NCI-H82 treated with DMSO at 0.1 percent for 48 hours (cell line): ENCODE measurements at regions not wholly inside any gene's neighbourhood (a gene's known extent, or its start where the extent isn't known, plus 50 kb on each side); places are given as distances from the start of the nearest gene placed in this dataset.
"Not testable (repeated sequence)": the region's sequence is repeated elsewhere in the genome, so short reads cannot be mapped to it uniquely, and the experiment has no call there.

Experiments used
- DNase-seq: peaks from one replicate; lab custom pipeline; 2025; ENCODE audit not compliant: unreplicated experiment; lab: John Stamatoyannopoulos, UW

DNA sequence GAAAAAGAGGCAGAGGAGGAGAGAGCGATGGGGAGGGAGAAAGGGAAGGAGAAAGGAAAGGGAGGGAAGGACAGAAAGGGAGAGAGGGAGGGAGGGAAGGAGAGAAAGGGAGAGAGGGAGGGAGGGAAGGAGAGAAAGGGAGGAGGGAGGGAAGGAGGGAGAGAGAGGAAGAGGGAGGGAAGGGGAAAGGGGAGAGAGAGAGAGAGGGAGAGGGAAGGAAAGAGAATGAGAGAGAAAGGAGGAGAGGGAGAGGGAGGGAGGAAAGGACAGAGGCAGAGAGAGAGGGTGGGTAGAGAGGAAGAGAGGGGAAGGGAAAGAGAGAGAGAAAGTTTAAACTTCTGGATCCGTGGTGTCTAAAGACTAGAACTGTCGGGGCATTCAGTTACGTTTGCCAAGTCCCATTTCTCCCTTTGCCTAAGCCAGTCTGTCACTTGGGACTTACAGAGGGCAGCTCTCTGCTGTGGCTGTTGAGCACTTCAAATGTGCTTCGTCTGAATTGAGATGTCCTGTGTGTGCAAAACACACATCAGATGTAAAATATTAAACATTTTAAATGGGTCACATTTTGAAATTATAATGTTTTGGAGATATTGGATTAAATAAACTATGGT, 62.6 kb downstream of the PLXNA1 start:
- DNase-seq, result no peak

DNA sequence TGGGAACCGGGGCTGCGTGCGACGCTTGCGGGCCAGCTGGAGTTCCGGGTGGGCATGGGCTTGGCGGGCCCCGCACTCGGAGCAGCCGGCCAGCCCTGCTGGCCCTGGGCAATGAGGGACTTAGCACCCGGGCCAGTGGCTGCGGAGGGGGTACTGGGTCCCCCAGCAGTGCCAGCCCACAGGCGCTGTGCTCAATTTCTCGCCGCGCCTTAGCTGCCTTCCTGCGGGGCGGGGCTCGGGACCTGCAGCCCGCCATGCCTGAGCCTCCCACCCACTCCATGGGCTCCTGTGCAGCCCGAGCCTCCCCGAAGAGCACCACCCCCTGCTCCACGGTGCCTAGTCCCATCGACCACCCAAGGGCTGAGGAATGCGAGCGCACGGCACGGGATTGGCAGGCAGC, 63.8 kb downstream of the PLXNA1 start:
- not testable (repeated sequence) for DNase-seq

DNA sequence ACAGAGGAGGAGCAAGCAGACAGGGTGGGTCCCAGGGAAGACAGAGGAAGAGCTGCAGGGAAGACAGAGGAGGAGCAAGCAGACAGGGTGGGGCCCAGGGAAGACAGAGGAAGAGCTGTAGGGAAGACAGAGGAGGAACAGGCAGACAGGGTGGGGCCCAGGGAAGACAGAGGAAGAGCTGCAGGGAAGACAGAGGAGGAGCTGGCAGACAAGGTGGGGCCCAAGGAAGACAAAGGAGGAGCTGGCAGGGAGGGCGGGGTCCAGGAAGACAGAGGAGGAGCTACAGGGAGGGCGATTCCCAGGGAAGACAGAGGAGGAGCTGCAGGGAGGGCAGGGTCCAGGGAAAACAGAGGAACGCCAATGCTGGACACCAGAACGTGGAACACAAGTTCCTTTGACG, 66.5 kb downstream of the PLXNA1 start:
- no peak for DNase-seq

DNA sequence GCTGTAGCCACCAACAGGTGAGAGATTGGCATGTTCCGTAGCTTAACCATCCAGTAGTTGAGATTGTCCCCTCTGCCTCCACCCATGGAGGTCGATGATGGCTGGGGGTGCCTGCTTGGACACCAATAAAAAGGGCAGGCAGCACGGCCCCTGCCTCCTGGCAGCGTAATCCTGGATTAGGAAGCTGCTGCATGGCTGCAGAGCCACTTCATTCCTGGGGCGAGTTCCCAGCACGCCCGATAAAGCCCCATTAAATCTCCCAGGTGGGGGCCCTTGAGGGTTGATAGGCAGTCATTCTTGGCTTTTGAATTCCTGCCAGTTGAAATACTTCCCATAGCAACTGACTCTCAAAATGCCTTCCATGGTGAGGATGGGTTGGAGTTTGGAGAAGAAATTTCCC, 67.8 kb downstream of the PLXNA1 start:
- DNase-seq, result no peak

DNA sequence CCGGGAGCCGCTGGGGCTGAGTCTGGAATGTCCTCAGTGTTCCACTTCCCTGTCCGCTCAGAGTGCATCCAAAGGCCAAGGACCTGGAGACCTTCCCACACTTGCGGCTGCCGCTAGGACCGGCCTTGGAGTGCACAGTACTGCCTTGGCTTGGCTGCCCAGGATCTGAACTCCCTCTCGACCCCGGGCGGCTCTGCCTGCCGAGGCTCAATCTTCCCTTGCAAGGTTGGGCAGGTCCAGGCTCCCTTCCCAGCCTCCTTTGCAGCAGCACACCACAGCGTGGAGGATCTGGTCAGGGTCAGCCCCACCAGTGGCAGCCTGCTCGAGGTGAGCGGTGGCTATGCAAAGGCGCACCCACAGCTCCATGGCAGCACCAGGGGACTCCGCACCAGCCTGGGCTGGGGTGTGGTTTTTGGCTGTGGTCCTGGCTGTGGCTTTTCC, 69.2 kb downstream of the PLXNA1 start:
- DNase-seq, result no peak

DNA sequence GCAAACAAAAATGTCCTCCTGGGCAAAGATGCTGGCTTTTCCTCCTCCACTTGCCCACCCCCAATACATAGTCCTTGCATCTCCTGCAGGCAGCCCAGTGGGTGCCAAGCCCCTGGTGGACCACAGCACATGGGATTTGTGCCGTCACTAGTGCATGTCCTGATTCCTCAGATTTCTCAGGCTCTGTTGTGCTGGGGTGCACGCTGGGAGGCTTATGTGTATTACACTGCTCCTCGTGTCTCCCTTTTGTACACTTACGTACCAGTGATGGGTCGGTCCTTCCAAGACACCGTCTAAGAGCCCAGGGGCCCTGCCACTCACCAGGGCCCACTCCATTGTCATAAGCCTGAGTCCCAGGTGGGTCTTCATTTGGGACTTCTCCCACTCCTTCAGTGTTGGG, 70.1 kb downstream of the PLXNA1 start:
- DNase-seq, result no peak

DNA sequence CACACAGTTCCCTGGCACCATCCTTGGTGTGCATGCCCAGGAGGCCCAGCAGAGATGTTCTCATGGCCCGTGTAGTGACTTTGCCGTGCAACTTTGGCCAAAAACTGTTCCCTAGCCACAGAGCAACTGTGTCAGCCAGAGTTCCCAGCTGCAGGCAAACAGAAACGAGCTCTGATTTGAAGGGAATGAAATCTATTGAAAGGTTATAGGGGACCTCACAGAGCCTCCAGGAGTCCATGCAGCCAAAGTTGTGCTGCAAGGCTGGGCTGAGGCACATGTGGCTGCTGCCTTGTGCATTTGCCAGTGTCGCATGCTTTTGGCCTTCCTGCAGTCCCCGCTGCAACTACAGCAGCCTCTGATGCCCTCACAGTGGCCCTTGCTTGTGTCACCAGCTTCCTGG, 70.5 kb downstream of the PLXNA1 start:
- DNase-seq, result no peak

DNA sequence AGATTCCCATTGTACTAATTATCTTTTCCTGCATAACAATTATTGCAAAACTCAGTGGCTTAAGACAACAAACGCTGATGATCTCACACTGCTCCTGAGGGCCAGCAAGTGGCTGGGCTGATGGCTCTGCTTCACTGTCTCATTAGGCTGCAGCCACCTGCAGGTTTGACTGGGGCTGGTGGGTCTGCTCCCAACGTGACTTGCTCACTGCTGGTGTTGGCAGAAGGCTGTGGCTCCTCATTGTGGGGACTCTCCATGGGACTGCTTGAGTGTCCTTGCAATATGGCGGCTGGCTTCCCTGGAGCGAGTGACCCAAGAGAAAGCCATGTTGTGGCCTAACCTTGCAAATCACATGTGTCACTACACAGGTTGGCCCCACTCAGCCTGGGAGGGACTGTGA, 71.1 kb downstream of the PLXNA1 start:
- DNase-seq, result no peak

DNA sequence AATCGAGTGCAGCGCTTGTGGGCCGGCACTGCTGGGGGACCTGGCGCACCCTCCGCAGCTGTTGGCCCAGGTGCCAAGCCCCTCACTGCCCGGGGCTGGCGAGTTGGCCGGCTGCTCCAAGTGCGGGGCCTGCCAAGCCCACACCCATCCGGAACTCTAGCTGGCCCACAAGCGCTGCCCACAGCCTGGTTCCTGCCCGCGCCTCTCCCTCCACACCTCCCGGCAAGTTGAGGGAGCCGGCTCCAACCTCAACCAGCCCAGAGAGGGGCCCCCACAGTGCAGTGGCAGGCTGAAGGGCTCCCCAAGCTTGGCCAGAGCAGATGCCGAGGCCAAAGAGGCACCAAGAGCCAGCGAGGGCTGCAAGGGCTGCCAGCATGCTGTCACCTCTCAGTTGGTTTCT, 73.4 kb downstream of the PLXNA1 start:
- no peak for DNase-seq

DNA sequence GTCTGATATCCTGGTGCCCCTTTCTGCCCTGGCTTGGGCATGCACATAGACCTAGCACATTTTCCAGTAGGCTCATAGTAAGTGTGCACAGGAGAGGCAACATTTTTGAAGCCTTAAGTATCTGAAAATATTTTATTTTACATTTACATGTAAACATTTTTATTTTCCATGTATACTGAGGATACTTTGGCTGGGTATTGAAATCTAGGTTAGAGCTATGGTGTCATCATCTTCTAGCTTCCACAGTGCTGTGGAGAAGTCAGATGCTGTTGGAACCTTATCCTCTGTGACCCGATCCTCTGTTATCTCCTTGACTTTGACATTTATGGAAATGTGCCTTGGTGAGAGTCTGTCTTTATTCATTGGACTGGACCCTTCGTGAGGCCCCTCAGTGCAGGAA, 74.1 kb downstream of the PLXNA1 start:
- no peak for DNase-seq

DNA sequence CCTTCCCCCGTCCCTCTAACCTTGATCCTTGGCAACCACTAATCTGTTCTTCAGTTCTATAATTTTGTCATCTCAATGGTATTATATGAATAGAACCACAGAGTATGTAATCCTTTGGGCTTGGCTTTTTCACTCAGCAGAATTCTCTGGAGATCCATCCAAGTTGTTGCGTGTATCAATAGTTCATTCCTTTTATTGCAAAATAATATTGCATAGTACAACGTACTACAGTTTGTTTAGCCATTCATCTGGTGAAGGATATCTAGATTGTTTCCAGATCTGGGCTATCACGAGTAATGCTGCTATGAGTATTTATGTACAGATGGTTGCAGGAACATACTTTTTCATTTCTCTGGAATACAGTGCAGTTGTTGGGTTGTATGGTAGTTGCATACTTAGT, 76.2 kb downstream of the PLXNA1 start:
- DNase-seq, result no peak

DNA sequence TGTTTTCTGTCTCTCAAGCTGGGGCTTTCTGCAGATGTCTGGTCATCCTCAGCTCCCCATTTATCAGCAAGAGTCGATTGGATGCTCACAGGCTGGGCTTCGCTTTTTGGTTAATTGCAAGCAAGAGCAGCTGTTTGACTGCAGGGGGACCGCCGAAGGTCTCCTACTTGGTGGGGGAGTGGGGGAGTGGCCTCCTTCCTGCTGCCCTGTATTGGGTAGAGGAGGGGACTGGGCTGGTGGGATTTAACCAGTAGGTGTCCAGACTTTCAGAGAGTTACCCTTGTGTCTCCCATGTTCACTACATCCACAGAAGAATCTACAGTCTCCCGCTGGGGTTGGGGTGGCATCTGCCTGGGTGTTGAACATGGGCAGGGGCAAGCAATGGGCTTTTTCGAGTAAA, 78.7 kb downstream of the PLXNA1 start:
- no peak for DNase-seq

DNA sequence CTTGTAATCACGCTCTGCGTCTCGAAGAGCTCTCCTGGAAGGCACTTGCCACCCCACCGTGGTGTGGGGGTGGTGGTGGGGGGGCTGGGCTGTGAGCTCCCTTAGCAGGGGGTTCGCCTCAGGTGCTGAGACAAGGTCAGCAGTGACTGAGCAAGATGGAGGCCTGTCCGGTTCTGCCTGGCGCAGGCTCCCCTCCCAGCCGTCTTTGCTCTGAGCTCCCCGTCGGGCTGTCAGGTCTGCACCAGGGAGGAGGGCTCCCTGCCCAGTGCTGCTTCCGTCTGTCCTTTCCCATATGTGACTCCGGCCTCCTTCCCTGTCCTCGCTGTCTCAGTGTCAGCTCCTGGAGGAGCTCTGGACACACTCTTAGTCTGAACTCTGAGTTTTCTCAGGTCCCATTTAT, 80.0 kb downstream of the PLXNA1 start:
- no peak for DNase-seq

DNA sequence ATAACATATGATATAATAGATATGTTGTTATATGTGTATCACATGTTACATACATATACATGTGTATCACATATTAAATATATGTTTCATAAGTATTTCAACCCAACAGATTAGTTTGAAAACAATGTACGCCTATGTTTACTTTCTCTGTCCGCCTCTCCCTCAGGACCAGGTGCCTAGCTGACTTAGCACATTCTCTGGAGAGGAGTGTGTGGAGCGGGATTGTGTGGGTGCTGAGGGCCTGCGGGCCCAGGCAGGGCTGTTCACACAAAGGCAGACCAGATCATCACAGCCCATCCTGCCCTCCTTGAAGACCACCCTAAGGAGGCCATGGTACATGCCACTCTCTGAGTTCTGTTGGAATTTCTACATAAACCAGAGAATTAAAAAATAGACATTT, 81.0 kb downstream of the PLXNA1 start:
- DNase-seq, result no peak

DNA sequence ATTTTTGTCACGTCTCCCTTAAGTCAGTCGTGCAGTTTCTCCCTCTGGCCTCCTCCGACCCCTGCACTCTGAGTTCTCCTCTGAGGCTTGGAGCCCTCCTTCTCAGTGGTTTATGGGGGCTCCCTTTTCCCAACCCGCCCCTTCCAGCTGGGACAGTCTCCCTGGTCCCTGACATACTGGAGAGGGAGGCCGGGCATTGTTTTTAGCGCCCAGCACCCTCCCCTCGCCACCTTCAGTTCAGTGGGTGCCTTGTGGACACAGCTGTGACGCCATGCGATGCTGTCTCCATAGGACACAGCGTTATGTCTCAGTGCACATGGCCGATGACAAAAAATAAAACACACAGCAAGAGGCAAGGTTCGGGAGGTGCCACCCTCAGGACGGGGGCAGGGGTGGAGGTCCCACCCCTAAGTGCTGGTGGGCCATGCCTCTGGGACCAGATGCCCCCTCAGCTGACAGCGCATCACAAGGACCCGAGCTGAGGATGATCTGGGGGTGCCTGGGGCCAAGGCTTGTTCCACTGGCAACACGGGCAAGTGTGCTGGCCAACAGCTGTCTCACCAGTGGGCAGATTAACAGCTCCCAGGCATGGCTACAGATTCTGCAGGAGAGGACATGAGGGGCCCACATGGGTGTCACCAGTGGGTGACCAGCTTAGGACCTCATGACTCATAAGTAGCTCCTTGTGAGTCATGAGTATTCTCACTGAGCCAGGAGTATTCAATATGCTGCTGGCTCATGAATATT, 81.6 kb downstream of the PLXNA1 start:
- no peak for DNase-seq

DNA sequence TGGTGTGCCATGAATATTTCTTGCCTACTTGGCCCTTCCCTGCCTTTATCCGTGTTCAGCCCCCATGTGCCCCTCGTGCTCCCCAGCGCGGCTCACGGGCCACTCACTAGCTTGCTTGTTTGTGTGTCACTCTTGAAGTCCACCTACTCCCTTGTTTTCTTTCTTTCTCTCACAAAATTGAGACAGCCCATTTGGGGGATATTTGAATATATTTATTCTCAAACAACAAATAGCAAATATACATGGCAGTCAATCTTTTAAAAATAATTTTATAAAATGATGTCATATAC, 82.2 kb downstream of the PLXNA1 start:
- no peak for DNase-seq

DNA sequence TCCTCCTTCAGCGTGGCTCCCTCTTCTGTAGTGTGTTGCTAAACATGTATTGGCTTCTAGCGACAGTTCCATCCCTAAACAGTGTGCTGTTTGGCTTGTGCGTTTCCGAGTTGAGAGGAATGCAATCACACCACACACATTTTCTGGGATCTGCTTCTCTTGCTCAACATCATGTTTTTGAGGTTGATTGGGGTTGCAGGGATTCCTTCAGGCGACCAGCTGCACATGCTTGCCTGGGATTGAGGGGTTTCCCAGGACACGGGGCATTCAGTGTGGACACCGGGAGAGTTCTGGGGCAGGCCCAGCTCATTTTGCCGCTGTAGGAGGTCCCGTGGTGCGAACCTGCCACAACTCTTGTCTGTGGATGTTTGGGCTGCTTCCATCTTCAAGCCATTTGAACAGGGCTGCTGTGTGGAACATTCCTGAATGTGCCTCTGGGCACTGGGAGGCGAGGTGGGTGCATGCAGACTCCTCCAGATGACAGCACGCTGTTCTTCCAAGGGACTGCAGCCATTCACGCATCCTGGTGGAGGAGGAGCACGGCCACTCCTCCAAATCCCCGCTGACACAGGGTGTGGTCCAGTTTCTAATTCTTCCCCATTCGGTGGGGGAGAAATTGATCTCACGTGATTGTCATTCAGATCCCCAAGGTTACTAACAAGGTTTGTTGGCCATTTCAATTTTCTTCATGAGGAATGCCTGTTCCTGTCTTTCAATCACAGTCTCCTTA, 82.8 kb downstream of the PLXNA1 start:
- no peak for DNase-seq

DNA sequence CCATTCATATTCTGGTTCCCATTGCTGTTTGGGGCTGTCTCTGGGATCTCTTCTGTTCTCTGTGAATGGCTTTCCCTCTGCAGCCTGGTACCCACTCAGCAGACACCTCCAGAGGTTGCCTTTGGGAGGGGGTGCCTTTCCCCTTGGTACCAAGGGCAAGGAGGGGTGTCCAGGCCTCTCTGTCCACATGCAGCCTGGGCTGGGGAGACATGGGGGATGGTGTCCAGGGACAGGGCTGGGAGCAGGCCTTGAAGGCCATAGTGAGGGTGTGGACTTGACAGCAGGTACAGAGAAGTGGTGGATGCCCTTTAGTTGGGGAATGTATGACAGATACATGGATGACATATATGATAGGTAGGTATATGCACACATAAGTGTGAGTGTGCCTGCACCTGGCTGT, 83.7 kb downstream of the PLXNA1 start:
- no peak for DNase-seq

DNA sequence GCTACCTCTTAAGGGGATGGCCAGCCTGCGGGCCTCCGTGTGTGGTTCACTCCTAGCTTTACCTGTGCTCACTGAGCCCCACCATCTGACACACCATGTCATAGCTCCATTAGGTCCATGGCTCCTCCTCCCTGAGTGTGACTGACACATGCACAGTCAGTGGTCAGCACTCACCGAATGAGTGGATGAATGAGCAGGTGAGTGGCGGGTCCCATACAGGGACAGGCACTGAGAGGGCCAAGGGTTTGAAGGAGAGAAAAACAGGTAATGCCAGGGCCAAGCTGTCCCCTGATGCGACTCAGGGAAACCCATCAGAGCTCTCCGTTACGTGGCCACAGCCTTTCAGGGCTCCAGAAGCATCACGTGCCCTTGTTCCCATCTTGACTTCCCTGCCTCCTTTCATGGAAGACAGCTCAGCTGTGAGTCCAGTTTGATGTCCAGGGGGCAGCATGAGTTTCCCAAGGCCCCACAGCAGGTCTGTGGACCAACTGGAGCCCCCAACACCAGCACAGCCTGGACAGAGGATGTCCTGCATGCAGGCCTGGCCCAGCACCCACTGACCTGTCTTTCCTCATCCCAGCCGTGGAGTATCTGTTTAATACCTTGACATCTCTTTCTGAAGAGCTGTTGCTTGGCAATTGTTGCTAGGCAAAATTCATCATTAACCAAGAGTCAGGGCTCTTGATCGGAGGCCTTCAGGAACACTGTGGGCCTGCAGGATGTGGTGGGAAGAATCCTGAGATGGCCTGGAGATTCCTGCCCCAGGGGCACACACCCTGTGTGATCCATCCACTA, 84.4 kb downstream of the PLXNA1 start:
- no peak for DNase-seq

DNA sequence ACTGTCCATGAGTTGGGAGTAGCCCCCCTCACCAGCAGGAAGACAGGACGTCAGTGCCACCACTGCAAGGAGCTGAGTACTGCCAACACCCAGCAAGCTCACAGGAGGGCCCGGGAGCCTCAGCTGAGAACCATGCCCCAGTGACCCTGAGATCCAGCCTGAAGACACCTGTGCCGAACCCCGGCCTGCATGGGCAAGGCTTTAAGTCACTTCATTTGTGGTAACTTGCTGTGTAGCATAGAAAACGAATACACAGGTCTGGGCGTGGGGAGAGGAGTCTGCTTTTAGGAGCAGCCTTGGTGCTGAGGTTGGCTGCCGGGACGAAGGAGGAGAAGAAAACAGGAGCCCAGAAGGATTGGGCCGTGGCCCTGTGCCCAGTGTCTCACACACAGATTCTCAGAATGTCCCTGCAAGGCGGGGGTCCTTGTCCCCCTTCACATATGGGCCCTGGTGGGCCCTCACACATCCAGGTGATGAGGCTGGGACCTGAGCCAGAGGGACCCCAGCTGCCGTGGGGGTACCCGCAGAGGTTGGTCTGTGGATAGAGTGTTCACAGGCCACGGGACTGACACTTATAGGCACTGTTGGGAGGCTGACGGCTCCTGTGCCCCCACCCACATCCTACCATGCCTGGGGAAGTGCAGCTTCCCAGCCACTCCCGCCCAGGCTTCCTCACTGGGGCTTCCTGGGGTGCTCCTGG, 85.3 kb downstream of the PLXNA1 start:
- DNase-seq, result no peak

DNA sequence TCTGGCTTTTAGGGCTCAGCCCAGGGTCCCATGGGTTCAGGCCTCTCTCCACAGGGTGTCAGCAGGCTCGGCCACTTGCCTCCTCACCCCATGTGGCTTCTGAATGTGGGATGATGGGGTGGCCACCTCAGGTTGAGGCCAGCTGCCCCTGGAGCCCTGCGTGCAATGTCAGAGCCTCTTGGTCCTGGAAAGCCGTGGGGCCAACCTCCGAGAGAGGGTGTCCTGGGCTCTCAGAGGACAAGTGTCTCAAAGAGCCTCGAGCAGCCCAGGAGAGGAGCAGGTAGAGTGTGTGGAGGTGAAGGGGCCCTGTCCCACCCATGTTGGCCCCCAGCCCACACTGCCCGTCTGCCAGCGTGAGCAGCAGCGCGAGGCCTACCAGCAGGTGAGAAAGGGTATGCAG, 86.0 kb downstream of the PLXNA1 start:
- no peak for DNase-seq
